ENCODE measurements at regions not wholly inside any gene's neighbourhood (a gene's known extent, or its start where the extent isn't known, plus 50 kb on each side); places are given as distances from the start of the nearest gene placed in this dataset.

DNA sequence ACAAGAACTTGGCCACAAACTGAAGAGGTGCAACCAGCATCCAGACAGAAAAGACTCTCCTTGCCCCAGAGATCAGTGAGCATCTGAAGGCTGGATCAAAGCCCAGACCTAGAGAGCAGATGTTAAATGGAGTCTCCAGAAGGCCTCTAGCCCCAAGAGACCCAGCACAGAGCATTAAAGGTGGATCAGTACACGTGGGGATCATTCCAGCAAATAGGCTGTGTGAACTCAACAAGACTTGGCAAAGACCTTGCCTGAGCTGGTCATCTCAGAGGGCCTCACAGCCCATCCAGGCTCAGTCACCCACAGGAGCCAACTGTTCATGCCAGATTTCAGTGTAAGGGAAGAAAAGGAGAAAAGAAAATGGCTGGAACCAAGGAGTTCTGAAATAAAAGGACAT, 214.0 kb downstream of the ENC1 start:
- TF ChIP-seq, protein P1, sequence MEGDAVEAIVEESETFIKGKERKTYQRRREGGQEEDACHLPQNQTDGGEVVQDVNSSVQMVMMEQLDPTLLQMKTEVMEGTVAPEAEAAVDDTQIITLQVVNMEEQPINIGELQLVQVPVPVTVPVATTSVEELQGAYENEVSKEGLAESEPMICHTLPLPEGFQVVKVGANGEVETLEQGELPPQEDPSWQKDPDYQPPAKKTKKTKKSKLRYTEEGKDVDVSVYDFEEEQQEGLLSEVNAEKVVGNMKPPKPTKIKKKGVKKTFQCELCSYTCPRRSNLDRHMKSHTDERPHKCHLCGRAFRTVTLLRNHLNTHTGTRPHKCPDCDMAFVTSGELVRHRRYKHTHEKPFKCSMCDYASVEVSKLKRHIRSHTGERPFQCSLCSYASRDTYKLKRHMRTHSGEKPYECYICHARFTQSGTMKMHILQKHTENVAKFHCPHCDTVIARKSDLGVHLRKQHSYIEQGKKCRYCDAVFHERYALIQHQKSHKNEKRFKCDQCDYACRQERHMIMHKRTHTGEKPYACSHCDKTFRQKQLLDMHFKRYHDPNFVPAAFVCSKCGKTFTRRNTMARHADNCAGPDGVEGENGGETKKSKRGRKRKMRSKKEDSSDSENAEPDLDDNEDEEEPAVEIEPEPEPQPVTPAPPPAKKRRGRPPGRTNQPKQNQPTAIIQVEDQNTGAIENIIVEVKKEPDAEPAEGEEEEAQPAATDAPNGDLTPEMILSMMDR (conservative IDR thresholded peaks at IDR 0.05) = no peak
- H3K4me1 Mint-ChIP-seq (ENCODE audit: unreplicated experiment) = no peaks in the 10 kb centered on the region

GRCh38 chr5:74424162-74424868, 216.2 kb downstream of the ENC1 start:
- Mint-ChIP-seq H3K4me1 (ENCODE audit: unreplicated experiment) (peaks cover 12% of the 10 kb centered on the region), H3K4me3 (no peak overlapping the region), H3K36me3 (peaks cover under 1% of the 10 kb centered on the region), H3K9me3 (peaks cover 2% of the 10 kb centered on the region), H3K27me3 (no peaks in the 10 kb centered on the region), H3K27ac (no peak overlapping the region)
- no peak for DNase-seq (ENCODE audit: extremely low spot score, unreplicated experiment)
- TF ChIP-seq, protein P1 (conservative IDR thresholded peaks at IDR 0.05) = no peak

More for the DNA sequence above, 214.0 kb downstream of the ENC1 start:
- Mint-ChIP-seq H3K9me3 (peaks cover 7% of the 10 kb centered on the region), H3K27ac (no peak overlapping the region), H3K27me3 (no peaks in the 10 kb centered on the region), H3K36me3 (peaks cover 5% of the 10 kb centered on the region), H3K4me3 (no peak overlapping the region)
- no peak for DNase-seq (ENCODE audit: extremely low spot score, unreplicated experiment)

DNA sequence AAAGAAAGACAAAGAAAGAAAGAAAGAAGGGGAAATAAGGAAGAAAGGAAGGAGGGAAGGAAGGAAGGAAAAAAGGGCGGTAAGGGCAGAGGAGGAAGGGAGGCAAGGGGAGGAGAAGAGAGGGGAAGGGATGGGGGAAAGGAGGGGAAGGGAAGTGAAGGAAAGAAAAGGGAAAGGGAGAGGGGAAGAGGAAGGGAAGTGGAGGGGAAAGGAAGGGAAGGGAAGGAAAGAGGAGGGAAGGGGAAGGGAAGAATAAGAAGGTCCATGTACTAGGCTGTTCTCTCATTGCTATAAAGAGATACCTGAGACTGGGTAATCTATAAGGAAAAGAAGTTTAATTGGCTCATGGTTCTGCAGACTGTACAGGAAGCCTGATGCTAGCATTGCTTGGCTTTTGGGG, 217.1 kb downstream of the ENC1 start:
- Mint-ChIP-seq H3K27me3 (no peaks in the 10 kb centered on the region), H3K36me3 (no peaks in the 10 kb centered on the region), H3K4me3 (no peak overlapping the region), H3K9me3 (no peaks in the 10 kb centered on the region), H3K4me1 (ENCODE audit: unreplicated experiment) (peaks cover 18% of the 10 kb centered on the region), H3K27ac (no peak overlapping the region)
- DNase-seq (ENCODE audit: extremely low spot score, unreplicated experiment) = no peak
- TF ChIP-seq, protein P1 (conservative IDR thresholded peaks at IDR 0.05) = no peak

GRCh38 chr5:74422671-74423070, 217.9 kb downstream of the ENC1 start:
- H3K4me3 Mint-ChIP-seq = no peak overlapping the region
- TF ChIP-seq, protein P1 (conservative IDR thresholded peaks at IDR 0.05) = no peak
- peaks cover 18% of the 10 kb centered on the region for H3K4me1 Mint-ChIP-seq (ENCODE audit: unreplicated experiment)
- H3K27ac Mint-ChIP-seq = no peak overlapping the region
- H3K27me3 Mint-ChIP-seq = no peaks in the 10 kb centered on the region
- no peaks in the 10 kb centered on the region for H3K36me3 Mint-ChIP-seq
- DNase-seq (ENCODE audit: extremely low spot score, unreplicated experiment) = no peak
- H3K9me3 Mint-ChIP-seq = no peaks in the 10 kb centered on the region

- no peaks in the 10 kb centered on the region for H3K27me3 Mint-ChIP-seq
- no peak overlapping the region for H3K27ac Mint-ChIP-seq
- H3K9me3 Mint-ChIP-seq = no peaks in the 10 kb centered on the region
- H3K36me3 Mint-ChIP-seq = no peaks in the 10 kb centered on the region
- no peak for DNase-seq (ENCODE audit: extremely low spot score, unreplicated experiment)
- TF ChIP-seq, protein P1 (conservative IDR thresholded peaks at IDR 0.05) = no peak
- no peak overlapping the region for H3K4me3 Mint-ChIP-seq
- H3K4me1 Mint-ChIP-seq (ENCODE audit: unreplicated experiment) = peaks cover 18% of the 10 kb centered on the region
These were observed 218.5 kb downstream of the ENC1 start for GRCh38 chr5:74422030-74422429.

All from type B pancreatic cell (in vitro differentiated cells).